ENCODE measurements at regions not wholly inside any gene's neighbourhood (a gene's known extent, or its start where the extent isn't known, plus 50 kb on each side); places are given as distances from the start of the nearest gene placed in this dataset.

- TF ChIP-seq CTCF (IDR thresholded peaks at IDR 0.05) (no peak), POLR2A (IDR thresholded peaks at IDR 0.05) (no peak)
Measured at GRCh38 chr4:28092610-28093009, 1232.0 kb downstream of the STIM2 start.

Data from body of pancreas (tissue), 4 donors.